ENCODE measurements at regions not wholly inside any gene's neighbourhood (a gene's known extent, or its start where the extent isn't known, plus 50 kb on each side); places are given as distances from the start of the nearest gene placed in this dataset.

GRCh38 chr7:10138087-10138854, 835.4 kb upstream of the PHF14 start:
- Mint-ChIP-seq H3K27me3 (no peaks in the 10 kb centered on the region), H3K4me1 (no peaks in the 10 kb centered on the region), H3K9me3 (peaks cover 0 to 4% (median 0%) of the 10 kb centered on the region in 3 donors), H3K36me3 (no peaks in the 10 kb centered on the region), H3K4me3 (no peak overlapping the region), H3K27ac (no peak overlapping the region)

GRCh38 chr7:10146271-10146670, 827.4 kb upstream of the PHF14 start:
- Mint-ChIP-seq H3K27ac (no peak overlapping the region), H3K4me3 (no peak overlapping the region), H3K4me1 (no peaks in the 10 kb centered on the region), H3K27me3 (no peaks in the 10 kb centered on the region), H3K9me3 (no peaks in the 10 kb centered on the region), H3K36me3 (no peaks in the 10 kb centered on the region)

DNA sequence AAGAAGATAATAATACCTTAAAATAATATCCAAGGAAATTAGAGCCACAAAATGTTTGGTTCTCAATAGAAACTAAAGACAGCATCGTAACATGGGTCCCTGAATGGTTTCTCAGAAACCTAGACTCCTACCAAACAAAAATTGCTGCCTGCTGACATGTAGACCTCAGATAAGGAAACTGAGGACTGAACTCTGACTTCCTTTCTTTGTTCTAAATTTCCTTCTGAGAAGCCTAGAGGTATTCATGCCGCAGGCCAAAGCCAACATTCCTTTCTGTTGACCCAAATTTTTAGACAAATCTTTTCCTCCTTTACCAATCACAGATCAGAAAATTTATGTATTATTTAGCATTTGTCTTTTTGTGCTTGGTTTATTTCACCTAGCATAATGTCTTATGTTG, 816.7 kb upstream of the PHF14 start:
- H3K9me3 Mint-ChIP-seq, result peaks cover 0 to 5% (median 3%) of the 10 kb centered on the region in 3 donors
- no peaks in the 10 kb centered on the region for H3K4me1 Mint-ChIP-seq
- no peaks in the 10 kb centered on the region for H3K36me3 Mint-ChIP-seq
- no peaks in the 10 kb centered on the region for H3K27me3 Mint-ChIP-seq
- no peak overlapping the region for H3K4me3 Mint-ChIP-seq
- H3K27ac Mint-ChIP-seq, result no peak overlapping the region

GRCh38 chr7:10181996-10182395, 791.7 kb upstream of the PHF14 start:
- Mint-ChIP-seq H3K36me3 (no peaks in the 10 kb centered on the region), H3K4me1 (no peaks in the 10 kb centered on the region), H3K9me3 (peaks cover 0 to 3% (median 2%) of the 10 kb centered on the region in 3 donors), H3K27me3 (no peaks in the 10 kb centered on the region), H3K4me3 (no peak overlapping the region), H3K27ac (no peak overlapping the region)

- Mint-ChIP-seq H3K4me1 (no peaks in the 10 kb centered on the region), H3K9me3 (peaks cover 0 to 6% (median 3%) of the 10 kb centered on the region in 3 donors), H3K4me3 (no peak overlapping the region), H3K27me3 (no peaks in the 10 kb centered on the region), H3K27ac (no peak overlapping the region), H3K36me3 (no peaks in the 10 kb centered on the region)
Observed at GRCh38 chr7:10192074-10192473, 781.6 kb upstream of the PHF14 start.

GRCh38 chr7:10205696-10206095, 768.0 kb upstream of the PHF14 start:
- Mint-ChIP-seq H3K27ac (no peak overlapping the region), H3K9me3 (peaks cover 0 to 2% (median 0%) of the 10 kb centered on the region in 3 donors), H3K4me1 (no peaks in the 10 kb centered on the region), H3K27me3 (no peaks in the 10 kb centered on the region), H3K4me3 (no peak overlapping the region), H3K36me3 (no peaks in the 10 kb centered on the region)

- Mint-ChIP-seq H3K27me3 (no peaks in the 10 kb centered on the region), H3K27ac (no peak overlapping the region), H3K4me3 (no peak overlapping the region), H3K9me3 (peaks cover 0 to 2% (median 0%) of the 10 kb centered on the region in 3 donors), H3K4me1 (no peaks in the 10 kb centered on the region), H3K36me3 (no peaks in the 10 kb centered on the region)
Observed at GRCh38 chr7:10210000-10210399, 763.7 kb upstream of the PHF14 start.

DNA sequence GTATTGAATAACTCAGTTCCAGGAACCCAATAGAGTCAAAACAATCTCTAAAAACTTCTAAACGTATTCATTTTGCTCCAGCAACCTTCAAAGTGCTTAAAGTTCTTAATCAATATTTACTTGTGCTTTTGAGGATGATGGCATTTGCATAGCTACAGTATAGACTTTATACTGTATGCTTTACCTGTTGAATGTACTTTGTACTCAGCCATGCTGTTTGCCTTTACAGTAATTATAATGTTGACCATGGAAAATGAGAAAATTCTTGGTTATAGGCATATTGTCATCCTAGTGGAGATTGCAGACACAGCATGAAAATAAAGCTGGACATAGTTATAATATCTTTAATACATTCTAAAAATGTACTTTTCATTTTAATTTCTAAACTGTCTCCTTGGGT, 762.7 kb upstream of the PHF14 start:
- Mint-ChIP-seq H3K9me3 (no peaks in the 10 kb centered on the region), H3K27me3 (no peaks in the 10 kb centered on the region), H3K27ac (no peak overlapping the region), H3K36me3 (no peaks in the 10 kb centered on the region), H3K4me1 (no peaks in the 10 kb centered on the region), H3K4me3 (no peak overlapping the region)

- H3K9me3 Mint-ChIP-seq, result peaks cover 0 to 3% (median 0%) of the 10 kb centered on the region in 3 donors
- no peaks in the 10 kb centered on the region for H3K27me3 Mint-ChIP-seq
- H3K4me1 Mint-ChIP-seq, result no peaks in the 10 kb centered on the region
- H3K27ac Mint-ChIP-seq, result no peak overlapping the region
- no peak overlapping the region for H3K4me3 Mint-ChIP-seq
- H3K36me3 Mint-ChIP-seq, result no peaks in the 10 kb centered on the region
Observed at GRCh38 chr7:10211861-10212260, 761.8 kb upstream of the PHF14 start.

- Mint-ChIP-seq H3K27ac (no peak overlapping the region), H3K36me3 (no peaks in the 10 kb centered on the region), H3K4me1 (no peaks in the 10 kb centered on the region), H3K9me3 (peaks cover 0 to 3% (median 0%) of the 10 kb centered on the region in 3 donors), H3K27me3 (no peaks in the 10 kb centered on the region), H3K4me3 (no peak overlapping the region)
Observed at GRCh38 chr7:10212649-10213048, 761.0 kb upstream of the PHF14 start.

- Mint-ChIP-seq H3K27ac (no peak overlapping the region), H3K36me3 (no peaks in the 10 kb centered on the region), H3K4me1 (no peaks in the 10 kb centered on the region), H3K27me3 (no peaks in the 10 kb centered on the region), H3K9me3 (peaks cover 0 to 3% (median 2%) of the 10 kb centered on the region in 3 donors), H3K4me3 (no peak overlapping the region)
Observed at GRCh38 chr7:10216462-10216861, 757.2 kb upstream of the PHF14 start.

DNA sequence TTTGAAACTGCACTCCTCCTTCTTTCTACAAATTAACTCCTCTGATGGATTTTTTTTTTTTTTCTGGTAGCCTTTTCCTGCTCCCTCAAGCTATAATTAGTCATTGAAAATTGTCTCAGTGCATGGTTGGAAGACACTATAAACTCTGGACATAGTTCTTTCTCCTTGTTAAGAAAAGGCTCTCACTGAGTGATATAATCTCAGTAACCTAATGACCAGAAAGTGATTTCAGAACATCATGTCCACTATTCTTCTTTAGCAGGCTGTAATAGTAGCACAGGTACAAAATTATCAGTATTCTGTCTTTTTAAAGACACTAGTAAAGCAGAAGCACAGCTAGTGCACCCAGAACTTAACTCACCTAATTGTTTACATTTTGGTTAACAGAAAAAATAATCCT, 752.6 kb upstream of the PHF14 start:
- H3K36me3 Mint-ChIP-seq, result no peaks in the 10 kb centered on the region
- H3K27ac Mint-ChIP-seq, result no peak overlapping the region
- H3K4me3 Mint-ChIP-seq, result no peak overlapping the region
- no peaks in the 10 kb centered on the region for H3K4me1 Mint-ChIP-seq
- H3K27me3 Mint-ChIP-seq, result no peaks in the 10 kb centered on the region
- peaks cover 3 to 4% (median 4%) of the 10 kb centered on the region in 3 donors for H3K9me3 Mint-ChIP-seq

- no peaks in the 10 kb centered on the region for H3K4me1 Mint-ChIP-seq
- H3K27ac Mint-ChIP-seq, result no peak overlapping the region
- H3K36me3 Mint-ChIP-seq, result no peaks in the 10 kb centered on the region
- H3K4me3 Mint-ChIP-seq, result no peak overlapping the region
- H3K27me3 Mint-ChIP-seq, result no peaks in the 10 kb centered on the region
- peaks cover 0 to 4% (median 4%) of the 10 kb centered on the region in 3 donors for H3K9me3 Mint-ChIP-seq
Observed at GRCh38 chr7:10222976-10223375, 750.7 kb upstream of the PHF14 start.

- H3K9me3 Mint-ChIP-seq, result peaks cover 1 to 7% (median 2%) of the 10 kb centered on the region in 3 donors
- H3K4me1 Mint-ChIP-seq, result no peaks in the 10 kb centered on the region
- H3K4me3 Mint-ChIP-seq, result no peak overlapping the region
- H3K27me3 Mint-ChIP-seq, result no peaks in the 10 kb centered on the region
- H3K27ac Mint-ChIP-seq, result no peak overlapping the region
- H3K36me3 Mint-ChIP-seq, result no peaks in the 10 kb centered on the region
Observed at GRCh38 chr7:10225275-10225674, 748.4 kb upstream of the PHF14 start.

GRCh38 chr7:10237306-10237705, 736.4 kb upstream of the PHF14 start:
- no peaks in the 10 kb centered on the region for H3K36me3 Mint-ChIP-seq
- no peaks in the 10 kb centered on the region for H3K4me1 Mint-ChIP-seq
- no peaks in the 10 kb centered on the region for H3K27me3 Mint-ChIP-seq
- H3K27ac Mint-ChIP-seq, result no peak overlapping the region
- peak overlapping the region in 1 of 4 donors; percentile 60 for H3K4me3 Mint-ChIP-seq
- H3K9me3 Mint-ChIP-seq, result peaks cover 0 to 4% (median 0%) of the 10 kb centered on the region in 3 donors

DNA sequence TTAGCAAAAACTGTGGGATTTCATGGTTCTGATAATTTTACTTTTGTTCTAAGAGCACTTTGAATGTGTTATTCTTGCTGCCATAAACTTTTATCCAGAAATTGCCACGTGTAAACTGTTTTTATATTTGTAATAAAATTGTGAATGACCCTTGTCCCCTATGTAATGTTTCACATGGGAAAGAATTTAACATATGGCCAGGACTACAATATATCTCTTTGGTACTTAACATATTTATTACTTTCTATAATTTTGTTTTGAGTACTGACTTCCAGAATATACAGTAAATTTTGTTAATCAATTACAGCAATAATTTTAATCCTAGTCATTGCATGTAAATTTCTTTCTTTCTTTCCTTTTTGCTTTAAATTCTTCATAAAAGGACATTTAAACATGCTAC, 735.0 kb upstream of the PHF14 start:
- Mint-ChIP-seq H3K36me3 (no peaks in the 10 kb centered on the region), H3K4me3 (no peak overlapping the region), H3K27me3 (no peaks in the 10 kb centered on the region), H3K9me3 (peaks cover 0 to 4% (median 0%) of the 10 kb centered on the region in 3 donors), H3K4me1 (no peaks in the 10 kb centered on the region), H3K27ac (no peak overlapping the region)

Data from IgD-negative memory B cell (primary cell).